ENCODE measurements at regions not wholly inside any gene's neighbourhood (a gene's known extent, or its start where the extent isn't known, plus 50 kb on each side); places are given as distances from the start of the nearest gene placed in this dataset.

GRCh38 chr7:18425838-18426445, 69.6 kb upstream of the HDAC9 start:
- TF ChIP-seq POLR2A (IDR thresholded peaks at IDR 0.05; ENCODE audit: low read length), result no peak
- TF ChIP-seq GATA1 (IDR thresholded peaks at IDR 0.05; ENCODE audit: low read depth, low read length), result no peak

Measured in erythroblast (primary cell).